Upper lobe of left lung (tissue), 4 donors: ENCODE measurements at regions not wholly inside any gene's neighbourhood (a gene's known extent, or its start where the extent isn't known, plus 50 kb on each side); places are given as distances from the start of the nearest gene placed in this dataset.

Experiments used
- small RNA-seq, 4 donors: library from RNA; depleted of rRNA; stranded (forward); fragments of <200 nt; gene quantifications; one replicate each; pipeline ENCODE3, GENCODE V24; 2016

Small RNAs in the stretch of these regions (small RNA-seq; reads per million reads assigned to genes)
- gene MIR587 (0 reads per million in 4 donors), gene RNU6-117P (0 reads per million in 4 donors)
